ENCODE measurements at regions not wholly inside any gene's neighbourhood (a gene's known extent, or its start where the extent isn't known, plus 50 kb on each side); places are given as distances from the start of the nearest gene placed in this dataset.

GRCh38 chr4:174578366-174578765 is 56.1 kb upstream of the HPGD start:
- H3K27ac ChIP-seq = no peak overlapping the region
- no peak for ATAC-seq
- peaks cover 18% of the 10 kb centered on the region for H3K4me1 ChIP-seq
- no peaks in the 10 kb centered on the region for H3K9me3 ChIP-seq
- no peak for TF ChIP-seq CTCF (IDR thresholded peaks at IDR 0.05)
- no peaks in the 10 kb centered on the region for H3K27me3 ChIP-seq (ENCODE audit: low read depth)
- no peak for DNase-seq
- no peaks in the 10 kb centered on the region for H3K36me3 ChIP-seq
- intact Hi-C loops (cut with DNase I) = no loop called here
- no peak overlapping the region for H3K4me3 ChIP-seq

- intact Hi-C loops (cut with DNase I) = no loop called here
Measured at GRCh38 chr4:174575436-174575835, 53.1 kb upstream of the HPGD start.

More at GRCh38 chr4:174575436-174575835, 53.1 kb upstream of the HPGD start:
- no peak for ATAC-seq
- no peaks in the 10 kb centered on the region for H3K9me3 ChIP-seq
- TF ChIP-seq CTCF (IDR thresholded peaks at IDR 0.05) = no peak
- H3K27me3 ChIP-seq (ENCODE audit: low read depth) = no peaks in the 10 kb centered on the region
- no peaks in the 10 kb centered on the region for H3K36me3 ChIP-seq
- no peak for DNase-seq
- H3K4me3 ChIP-seq = no peak overlapping the region
- peaks cover 11% of the 10 kb centered on the region for H3K4me1 ChIP-seq
- H3K27ac ChIP-seq = no peak overlapping the region
